Nephron (organoid): ENCODE measurements at regions not wholly inside any gene's neighbourhood (a gene's known extent, or its start where the extent isn't known, plus 50 kb on each side); places are given as distances from the start of the nearest gene placed in this dataset.

ENCODE experiments used
- H3K27ac Mint-ChIP-seq, 3 experiments: 2 replicates each; pipeline ENCODE4 v1.8.0; 2020; ENCODE audit warnings: mixed read lengths in 3 of 3, mild to moderate bottlenecking in 2 of 3, moderate library complexity in 1 of 3
- H3K27me3 Mint-ChIP-seq: 2 replicates; pipeline ENCODE4 v1.8.0; 2021; ENCODE audit warnings: low read depth, mild to moderate bottlenecking, moderate library complexity, mixed read lengths
- H3K36me3 Mint-ChIP-seq: 2 replicates; pipeline ENCODE4 v1.8.0; 2020; ENCODE audit warnings: low read depth, mixed read lengths
- H3K4me1 Mint-ChIP-seq: 2 replicates; pipeline ENCODE4 v1.8.0; 2020; ENCODE audit warnings: mixed read lengths
- H3K4me3 Mint-ChIP-seq, 3 experiments: 2 replicates each; pipeline ENCODE4 v1.8.0; 2020; ENCODE audit warnings: mild to moderate bottlenecking in 3 of 3, mixed read lengths in 3 of 3, moderate library complexity in 2 of 3
- H3K9me3 Mint-ChIP-seq: 2 replicates; pipeline ENCODE4 v1.8.0; 2020; ENCODE audit warnings: mixed read lengths
- CTCF ChIP-seq, 3 experiments: fragments of 200-600 bp; sonication (generic); IDR thresholded peaks; one replicate each; pipeline ENCODE4 v1.5.0; 2021; ENCODE audit warnings: antibody characterized with exemption in 3 of 3; ENCODE audit not compliant: unreplicated experiment in 3 of 3

GRCh38 chr11:80097146-80097545 is 656.3 kb upstream of the TENM4 start:
- no peak overlapping the region for H3K4me3 Mint-ChIP-seq
- no peaks in the 10 kb centered on the region for H3K36me3 Mint-ChIP-seq
- no peaks in the 10 kb centered on the region for H3K4me1 Mint-ChIP-seq
- no peak overlapping the region for H3K27ac Mint-ChIP-seq
- peaks cover 4% of the 10 kb centered on the region for H3K27me3 Mint-ChIP-seq
- TF ChIP-seq CTCF (IDR thresholded peaks at IDR 0.05; ENCODE audit: unreplicated experiment in 3 of 3): no peak
- peaks cover 4% of the 10 kb centered on the region for H3K9me3 Mint-ChIP-seq

GRCh38 chr11:80096736-80097135 is 655.9 kb upstream of the TENM4 start:
- Mint-ChIP-seq H3K27me3 (peaks cover 4% of the 10 kb centered on the region), H3K4me1 (no peaks in the 10 kb centered on the region), H3K9me3 (peaks cover 4% of the 10 kb centered on the region), H3K27ac (no peak overlapping the region), H3K4me3 (no peak overlapping the region), H3K36me3 (no peaks in the 10 kb centered on the region)
- TF ChIP-seq CTCF (IDR thresholded peaks at IDR 0.05; ENCODE audit: unreplicated experiment in 3 of 3): no peak

GRCh38 chr11:80086496-80087055 is 645.7 kb upstream of the TENM4 start:
- Mint-ChIP-seq H3K27ac (peak overlapping the region; percentile 50 to 85 (median 82)), H3K4me1 (peaks cover 13% of the 10 kb centered on the region), H3K4me3 (no peak overlapping the region), H3K9me3 (no peaks in the 10 kb centered on the region), H3K36me3 (no peaks in the 10 kb centered on the region), H3K27me3 (no peaks in the 10 kb centered on the region)
- TF ChIP-seq CTCF (IDR thresholded peaks at IDR 0.05; ENCODE audit: unreplicated experiment in 3 of 3): no peak

GRCh38 chr11:80085563-80085962 is 644.7 kb upstream of the TENM4 start:
- no peak overlapping the region for H3K4me3 Mint-ChIP-seq
- peaks cover 13% of the 10 kb centered on the region for H3K4me1 Mint-ChIP-seq
- no peak for TF ChIP-seq CTCF (IDR thresholded peaks at IDR 0.05; ENCODE audit: unreplicated experiment in 3 of 3)
- H3K9me3 Mint-ChIP-seq: no peaks in the 10 kb centered on the region
- no peaks in the 10 kb centered on the region for H3K36me3 Mint-ChIP-seq
- peak overlapping the region in 1 of 3 experiments; percentile 82 for H3K27ac Mint-ChIP-seq
- H3K27me3 Mint-ChIP-seq: no peaks in the 10 kb centered on the region

- Mint-ChIP-seq H3K27ac (peak overlapping the region; percentile 2 to 82 (median 42)), H3K4me1 (peaks cover 13% of the 10 kb centered on the region), H3K9me3 (no peaks in the 10 kb centered on the region), H3K27me3 (no peaks in the 10 kb centered on the region), H3K4me3 (no peak overlapping the region), H3K36me3 (no peaks in the 10 kb centered on the region)
- no peak for TF ChIP-seq CTCF (IDR thresholded peaks at IDR 0.05; ENCODE audit: unreplicated experiment in 3 of 3)
Measured at GRCh38 chr11:80084608-80085007, 643.8 kb upstream of the TENM4 start.

- Mint-ChIP-seq H3K27me3 (no peaks in the 10 kb centered on the region), H3K36me3 (no peaks in the 10 kb centered on the region), H3K9me3 (no peaks in the 10 kb centered on the region), H3K27ac (peak overlapping the region in 2 of 3 experiments; percentile 30 to 93), H3K4me1 (peaks cover 13% of the 10 kb centered on the region), H3K4me3 (no peak overlapping the region)
- no peak for TF ChIP-seq CTCF (IDR thresholded peaks at IDR 0.05; ENCODE audit: unreplicated experiment in 3 of 3)
Measured at GRCh38 chr11:80083531-80083951, 642.7 kb upstream of the TENM4 start.
